Aorta (tissue), 5 donors: ENCODE measurements at regions not wholly inside any gene's neighbourhood (a gene's known extent, or its start where the extent isn't known, plus 50 kb on each side); places are given as distances from the start of the nearest gene placed in this dataset.
"Not testable (repeated sequence)": the region's sequence is repeated elsewhere in the genome, so short reads cannot be mapped to it uniquely, and the experiment has no call there.

Source experiments
- ATAC-seq: fragments of 200-7000 bp; cut with Tn5 transposase; one replicate; pipeline ENCODE4 v1.9.1; 2022; ENCODE audit warnings: moderate library complexity; ENCODE audit not compliant: low FRiP score
- DNase-seq, 2 donors: peaks; one replicate each; pipeline ENCODE4 v3.0.0-alpha.2; 2020
- H3K27ac ChIP-seq, 2 donors: one replicate each; pipeline ENCODE4 v1.5.1; 2013; ENCODE audit warnings: low read length in 2 of 2, mild to moderate bottlenecking in 2 of 2, moderate library complexity in 2 of 2, control low read depth in 1 of 2, inconsistent platforms in 1 of 2, low read depth in 1 of 2
- H3K27me3 ChIP-seq, 2 donors: one replicate each; pipeline ENCODE4 v1.6.1; 2013; ENCODE audit warnings: control low read depth in 1 of 2, low read length in 1 of 2, mild to moderate bottlenecking in 1 of 2, moderate library complexity in 1 of 2; ENCODE audit not compliant: insufficient read depth in 2 of 2, control insufficient read depth in 1 of 2
- H3K36me3 ChIP-seq, 2 donors: one replicate each; pipeline ENCODE4 v1.6.1; 2013; ENCODE audit warnings: control low read depth in 1 of 2, low read length in 1 of 2, mild to moderate bottlenecking in 1 of 2; ENCODE audit not compliant: insufficient read depth in 2 of 2, control insufficient read depth in 1 of 2
- H3K4me1 ChIP-seq, 2 donors: one replicate each; pipeline ENCODE4 v1.6.1; 2013; ENCODE audit warnings: low read length in 2 of 2, control low read depth in 1 of 2, mild to moderate bottlenecking in 1 of 2, moderate library complexity in 1 of 2; ENCODE audit not compliant: insufficient read depth in 2 of 2, control insufficient read depth in 1 of 2
- H3K4me3 ChIP-seq, 2 donors: one replicate each; pipeline ENCODE4 v1.5.1; 2013; ENCODE audit warnings: low read length in 2 of 2, control low read depth in 1 of 2, mild to moderate bottlenecking in 1 of 2
- H3K9me3 ChIP-seq: one replicate; pipeline ENCODE4 v1.6.1; 2013; ENCODE audit warnings: mild to moderate bottlenecking, low read length; ENCODE audit not compliant: control insufficient read depth
- WGBS, 2 donors: extraction: QIAGEN DNeasy Blood & Tissue Kit; methylation state at CpG; one replicate each; pipeline ENCODE4 v1.1.7; 2013; 5-methylcytosine and 5-hydroxymethylcytosine counted together
- intact Hi-C, 2 donors: fragments of 100-400 bp; cut with DNase I; formaldehyde crosslinking; loops; one replicate each; pipeline versions ENCODE4 v1.14.2 to v1.15.0; 2022
- donor health status: healthy with polysubstance abuse.
- donor health status: Bipolar disorder and iron deficiency.
- donor health status: DM: no; HTN: no; CAD: no.
- donor health status: DM: no; HTN: no; CAD: no.
- donor health status: DM: yes; HTN: yes; CAD: no.

GRCh38 chr21:5327220-5327619 lies 5194.2 kb upstream of the TPTE start:
- H3K4me3 ChIP-seq, H3K4me1 ChIP-seq, H3K9me3 ChIP-seq, H3K36me3 ChIP-seq, H3K27me3 ChIP-seq, intact Hi-C loops, DNase-seq, H3K27ac ChIP-seq: not testable (repeated sequence)
- ATAC-seq = peak; percentile 84
- no CpG with 5 or more reads among the region's 2 CpGs for WGBS, 2 donors

GRCh38 chr21:5329311-5329939 lies 5192.0 kb upstream of the TPTE start:
- WGBS, 2 donors = 68 to 95% methylated on average over 2 to 3 of the region's 8 CpGs
- ATAC-seq = peak; percentile 84
- H3K4me3 ChIP-seq, intact Hi-C loops, H3K27ac ChIP-seq, H3K36me3 ChIP-seq, DNase-seq, H3K4me1 ChIP-seq, H3K27me3 ChIP-seq, H3K9me3 ChIP-seq: not testable (repeated sequence)

DNA sequence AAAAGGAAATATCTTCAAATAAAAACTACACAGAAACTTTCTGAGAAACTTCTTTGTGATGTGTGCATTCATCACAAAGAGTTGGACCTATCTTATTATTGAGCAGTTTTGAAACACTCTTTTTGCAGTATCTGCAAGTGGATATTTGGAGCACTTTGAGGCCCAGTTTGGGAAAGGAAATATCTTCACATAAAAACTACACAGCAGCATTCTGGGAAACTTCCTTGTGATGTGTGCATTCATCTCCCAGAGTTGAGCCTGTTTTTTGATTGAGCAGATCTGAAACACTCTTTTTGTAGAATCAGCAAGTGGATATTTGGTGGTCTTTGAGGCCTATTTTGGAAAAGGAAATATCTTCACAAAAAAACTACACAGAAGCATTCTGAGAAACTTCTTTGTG lies 5163.5 kb upstream of the TPTE start:
- intact Hi-C loops, H3K4me3 ChIP-seq, H3K27ac ChIP-seq, ATAC-seq, H3K27me3 ChIP-seq, H3K9me3 ChIP-seq, DNase-seq, H3K36me3 ChIP-seq, H3K4me1 ChIP-seq: not testable (repeated sequence)
